ENCODE measurements at regions not wholly inside any gene's neighbourhood (a gene's known extent, or its start where the extent isn't known, plus 50 kb on each side); places are given as distances from the start of the nearest gene placed in this dataset.
"Not testable (repeated sequence)": the region's sequence is repeated elsewhere in the genome, so short reads cannot be mapped to it uniquely, and the experiment has no call there.

DNA sequence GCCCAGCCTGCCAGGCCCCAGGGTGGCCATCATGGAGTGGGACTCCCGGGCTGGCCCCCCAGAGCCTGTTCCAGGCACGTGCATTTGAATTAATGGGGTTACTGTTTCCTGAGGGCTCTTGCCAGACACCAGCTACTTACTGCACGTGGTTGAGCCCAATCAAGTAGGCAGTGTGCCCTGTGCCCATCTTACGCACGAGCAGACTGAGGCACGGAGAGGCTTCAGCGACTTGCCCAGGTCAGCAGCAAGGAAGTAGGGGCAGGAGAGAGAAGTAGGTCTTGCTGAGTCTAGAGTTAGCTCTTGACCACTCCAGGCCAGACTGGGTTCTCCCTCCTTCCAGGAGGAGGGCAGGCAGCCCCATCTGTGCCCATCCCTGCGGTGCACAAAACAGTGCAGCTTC is 67.7 kb downstream of the DIO3 start:
- no peak overlapping the region for H3K4me3 ChIP-seq (ENCODE audit: low read depth, low read length)
- TF ChIP-seq, protein P1, sequence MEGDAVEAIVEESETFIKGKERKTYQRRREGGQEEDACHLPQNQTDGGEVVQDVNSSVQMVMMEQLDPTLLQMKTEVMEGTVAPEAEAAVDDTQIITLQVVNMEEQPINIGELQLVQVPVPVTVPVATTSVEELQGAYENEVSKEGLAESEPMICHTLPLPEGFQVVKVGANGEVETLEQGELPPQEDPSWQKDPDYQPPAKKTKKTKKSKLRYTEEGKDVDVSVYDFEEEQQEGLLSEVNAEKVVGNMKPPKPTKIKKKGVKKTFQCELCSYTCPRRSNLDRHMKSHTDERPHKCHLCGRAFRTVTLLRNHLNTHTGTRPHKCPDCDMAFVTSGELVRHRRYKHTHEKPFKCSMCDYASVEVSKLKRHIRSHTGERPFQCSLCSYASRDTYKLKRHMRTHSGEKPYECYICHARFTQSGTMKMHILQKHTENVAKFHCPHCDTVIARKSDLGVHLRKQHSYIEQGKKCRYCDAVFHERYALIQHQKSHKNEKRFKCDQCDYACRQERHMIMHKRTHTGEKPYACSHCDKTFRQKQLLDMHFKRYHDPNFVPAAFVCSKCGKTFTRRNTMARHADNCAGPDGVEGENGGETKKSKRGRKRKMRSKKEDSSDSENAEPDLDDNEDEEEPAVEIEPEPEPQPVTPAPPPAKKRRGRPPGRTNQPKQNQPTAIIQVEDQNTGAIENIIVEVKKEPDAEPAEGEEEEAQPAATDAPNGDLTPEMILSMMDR (IDR thresholded peaks at IDR 0.05; ENCODE audit: insufficient read depth, low read length): no peak
- no peak for DNase-seq (ENCODE audit: low read depth)

DNA sequence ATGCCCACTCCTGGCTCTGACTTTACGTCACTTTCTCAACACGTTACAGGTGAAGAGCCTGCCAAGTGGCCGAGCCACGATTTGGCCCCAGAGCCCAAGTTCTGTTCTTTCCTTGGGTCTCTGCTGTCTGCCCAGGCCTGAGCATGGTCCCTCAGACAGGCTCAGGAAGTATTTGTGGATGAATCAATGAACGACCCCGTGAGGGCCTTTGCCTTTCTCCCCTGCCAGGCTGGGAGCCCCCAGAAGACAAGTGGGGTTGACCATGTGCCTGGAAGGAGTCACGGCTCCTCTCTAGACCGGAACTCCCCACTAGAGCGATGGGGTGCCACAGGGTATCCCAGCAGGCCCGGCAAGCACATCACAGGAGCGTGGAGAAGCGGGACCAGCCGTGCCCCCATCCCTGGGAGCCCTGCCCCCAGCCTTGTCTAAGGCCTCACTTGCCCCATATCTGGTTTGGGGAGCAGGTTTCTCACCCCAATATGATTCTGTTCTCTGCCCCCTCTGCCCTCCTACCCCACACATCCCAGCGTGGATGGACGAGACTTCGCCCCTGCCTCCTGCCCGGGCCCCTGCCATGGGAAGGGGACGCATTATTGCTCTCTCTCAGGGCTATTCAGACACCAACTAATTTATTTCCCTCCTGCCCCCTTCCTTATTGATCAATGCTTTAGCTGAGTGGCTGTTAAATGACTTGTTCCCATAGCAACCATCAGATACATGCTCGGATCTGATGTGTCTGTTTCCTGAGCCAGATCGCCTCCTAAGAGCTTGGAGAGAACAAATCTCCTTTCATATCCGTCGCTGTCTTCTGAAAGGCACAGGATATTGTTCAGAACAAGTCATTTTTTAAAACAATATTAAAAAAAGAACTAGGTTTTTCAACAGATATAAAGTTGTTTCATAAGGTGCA is 69.0 kb downstream of the DIO3 start:
- no peak for DNase-seq (ENCODE audit: low read depth)
- TF ChIP-seq, protein P1 (IDR thresholded peaks at IDR 0.05; ENCODE audit: insufficient read depth, low read length): no peak
- H3K4me3 ChIP-seq (ENCODE audit: low read depth, low read length): no peak overlapping the region

DNA sequence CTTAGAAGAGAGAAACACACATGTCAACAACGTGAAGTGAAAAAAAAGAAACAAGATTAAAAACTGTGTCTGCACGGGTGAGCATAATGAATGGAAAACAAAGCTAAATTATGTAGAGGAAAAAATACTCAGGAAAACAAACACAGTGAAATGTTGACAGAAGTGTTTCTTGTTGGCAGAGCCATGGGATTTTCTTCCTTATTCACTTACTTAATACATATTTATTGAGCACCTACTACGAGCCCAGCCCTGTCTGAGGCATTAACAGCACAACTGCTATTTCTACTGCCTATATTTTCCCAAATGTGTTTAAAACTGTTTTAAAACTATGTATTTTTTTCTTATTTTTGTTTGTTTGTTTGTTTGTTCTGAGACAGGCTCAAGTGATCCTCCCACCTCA is 69.9 kb downstream of the DIO3 start:
- TF ChIP-seq, protein P1 (IDR thresholded peaks at IDR 0.05; ENCODE audit: insufficient read depth, low read length): no peak

DNA sequence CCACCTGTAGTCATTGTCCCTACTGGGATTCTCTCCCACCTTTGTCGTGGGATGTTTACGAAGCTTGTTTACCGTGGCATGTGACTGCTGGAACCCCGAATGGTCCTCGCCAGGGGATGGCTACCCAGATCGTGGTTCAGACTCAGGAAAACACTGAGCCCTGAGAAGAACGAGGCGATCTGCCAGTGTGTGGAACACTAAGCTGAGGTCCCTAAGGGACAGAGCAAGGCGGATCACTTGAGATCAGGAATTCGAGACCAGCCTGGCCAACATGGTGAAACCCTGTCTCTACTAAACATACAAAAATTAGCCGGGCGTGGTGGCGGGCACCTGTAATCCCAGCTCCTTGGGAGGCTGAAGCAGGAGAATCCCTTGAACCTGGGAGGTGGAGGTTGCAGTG is 70.7 kb downstream of the DIO3 start:
- H3K4me3 ChIP-seq (ENCODE audit: low read depth, low read length); DNase-seq (ENCODE audit: low read depth): not testable (repeated sequence)

More for the DNA sequence above, 69.9 kb downstream of the DIO3 start:
- no peak for DNase-seq (ENCODE audit: low read depth)
- no peak overlapping the region for H3K4me3 ChIP-seq (ENCODE audit: low read depth, low read length)

DNA sequence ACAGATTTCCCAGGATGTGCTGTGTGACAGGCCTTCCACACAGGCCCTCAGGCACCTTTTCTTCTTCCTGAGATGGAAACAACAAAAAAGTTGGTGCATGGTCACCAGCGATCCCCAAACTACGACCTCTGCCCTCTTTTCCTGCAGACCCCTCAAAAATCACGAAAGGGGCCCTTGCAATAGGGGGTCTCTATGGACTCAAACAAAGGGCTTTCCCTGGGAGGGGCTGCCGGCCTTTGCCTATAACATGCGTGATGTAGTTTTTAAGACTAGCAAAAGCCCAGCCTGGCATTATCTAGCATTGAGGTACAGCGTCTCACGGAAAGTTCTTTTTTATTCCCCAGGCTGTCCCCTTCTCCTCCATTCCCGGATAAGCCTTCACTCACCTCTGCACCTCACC is 71.2 kb downstream of the DIO3 start:
- TF ChIP-seq, protein P1 (IDR thresholded peaks at IDR 0.05; ENCODE audit: insufficient read depth, low read length): no peak
- no peak overlapping the region for H3K4me3 ChIP-seq (ENCODE audit: low read depth, low read length)
- DNase-seq (ENCODE audit: low read depth): no peak

DNA sequence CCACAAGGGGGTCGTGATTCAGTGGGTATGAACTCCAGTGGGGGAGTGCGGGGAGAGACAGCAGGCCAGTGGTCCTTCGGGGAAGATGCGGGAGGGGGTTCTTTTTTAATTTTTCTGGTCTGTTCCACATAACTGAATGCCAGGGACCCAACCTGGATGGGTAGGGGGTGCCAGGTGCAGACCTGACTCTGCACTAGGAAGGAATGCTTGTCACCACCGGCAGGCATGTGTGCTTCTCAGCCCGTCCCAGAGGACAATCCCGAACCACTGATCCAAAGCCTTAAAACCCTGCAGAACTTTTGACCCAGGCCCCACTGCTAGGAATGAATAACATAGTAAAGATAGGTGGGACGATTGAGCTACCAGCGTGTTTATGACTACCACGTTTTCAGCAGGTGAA is 72.0 kb downstream of the DIO3 start:
- no peak for DNase-seq (ENCODE audit: low read depth)
- TF ChIP-seq, protein P1 (IDR thresholded peaks at IDR 0.05; ENCODE audit: insufficient read depth, low read length): no peak
- H3K4me3 ChIP-seq (ENCODE audit: low read depth, low read length): no peak overlapping the region

DNA sequence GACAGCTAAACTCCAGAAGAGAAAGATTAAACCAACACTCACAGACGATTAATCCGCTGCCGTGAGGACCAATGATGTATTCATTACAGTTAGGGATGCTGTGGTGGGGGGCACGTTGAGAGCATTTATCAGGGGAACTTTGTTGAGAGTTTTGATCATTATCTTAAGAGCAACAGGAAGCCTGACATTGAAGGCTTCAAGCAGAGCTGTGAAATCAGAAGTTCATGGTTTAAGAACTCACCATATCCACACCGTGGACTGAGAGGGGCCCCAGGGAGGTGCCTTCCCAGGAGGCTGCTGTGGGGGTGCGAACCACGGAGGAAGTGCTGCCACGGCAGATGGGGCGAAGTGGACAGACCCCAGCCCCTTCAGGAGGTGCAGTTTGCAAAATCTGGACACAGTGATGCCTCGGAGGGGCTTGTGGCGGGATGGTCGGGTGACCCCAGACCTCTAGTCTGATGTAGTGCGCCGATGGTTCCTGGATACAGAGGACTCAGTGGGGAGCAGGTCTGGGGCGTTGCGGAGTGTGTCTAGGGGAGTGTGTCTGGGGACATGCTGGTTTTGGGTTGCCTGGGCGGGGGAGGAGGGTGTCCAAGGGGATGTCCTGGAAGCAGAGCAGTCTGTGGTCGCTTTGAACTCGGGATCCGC is 73.0 kb downstream of the DIO3 start:
- DNase-seq (ENCODE audit: low read depth): no peak
- no peak overlapping the region for H3K4me3 ChIP-seq (ENCODE audit: low read depth, low read length)
- TF ChIP-seq, protein P1 (IDR thresholded peaks at IDR 0.05; ENCODE audit: insufficient read depth, low read length): no peak

Measured in fibroblast of the aortic adventitia (primary cell).